Kidney epithelial cell (primary cell): ENCODE measurements at regions not wholly inside any gene's neighbourhood (a gene's known extent, or its start where the extent isn't known, plus 50 kb on each side); places are given as distances from the start of the nearest gene placed in this dataset.
"Not testable (repeated sequence)": the region's sequence is repeated elsewhere in the genome, so short reads cannot be mapped to it uniquely, and the experiment has no call there.

Source experiments
- DNase-seq: peaks from one replicate; pipeline ENCODE4 v3.0.0-alpha.2; 2010; ENCODE audit warnings: low read depth
- H3K27me3 ChIP-seq: 2 replicates; pipeline ENCODE4 v1.6.0; 2011; ENCODE audit warnings: low read length; ENCODE audit not compliant: control insufficient read depth, insufficient read depth
- H3K36me3 ChIP-seq: 2 replicates; pipeline ENCODE4 v1.5.1; 2011; ENCODE audit warnings: low read length; ENCODE audit not compliant: control insufficient read depth, insufficient read depth
- H3K4me3 ChIP-seq: 2 replicates; pipeline ENCODE4 v1.5.1; 2011; ENCODE audit warnings: low read depth, mild to moderate bottlenecking, control low read depth, low read length
- CTCF ChIP-seq: IDR thresholded peaks from 2 replicates; pipeline ENCODE4 v1.5.1; 2011; ENCODE audit warnings: mild to moderate bottlenecking, moderate library complexity, low read length, control low read depth, inconsistent platforms; ENCODE audit not compliant: insufficient read depth, poor library complexity, severe bottlenecking

DNA sequence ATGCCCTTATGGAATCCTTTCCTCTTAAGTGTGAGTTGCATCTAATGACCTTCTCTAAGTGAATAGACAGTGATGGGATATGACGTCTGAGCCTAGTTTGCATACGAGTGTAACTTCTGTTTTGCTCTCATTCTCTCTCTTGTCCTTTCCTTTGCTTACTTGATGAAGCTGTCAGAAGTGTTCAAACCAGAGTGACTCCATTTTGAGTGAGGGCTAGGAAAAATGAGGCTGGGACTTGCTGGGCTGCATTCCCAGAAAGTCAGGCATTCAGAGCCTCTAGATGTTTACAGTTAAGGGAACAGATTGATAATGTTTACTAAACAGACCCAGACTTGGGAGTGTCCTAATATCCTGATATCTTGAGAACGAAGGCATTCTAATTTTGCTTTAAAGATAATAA is 311.2 kb upstream of the SOX4 start:
- not testable (repeated sequence) for DNase-seq, H3K4me3 ChIP-seq, H3K27me3 ChIP-seq, H3K36me3 ChIP-seq

- Histone ChIP-seq H3K36me3 (no peaks in the 10 kb centered on the region), H3K27me3 (no peaks in the 10 kb centered on the region), H3K4me3 (no peak overlapping the region)
- no peak for TF ChIP-seq CTCF
- no peak for DNase-seq
Measured at GRCh38 chr6:21284166-21284565, 309.4 kb upstream of the SOX4 start.

GRCh38 chr6:21284706-21285105 is 308.8 kb upstream of the SOX4 start:
- DNase-seq = no peak
- TF ChIP-seq CTCF = no peak
- Histone ChIP-seq H3K27me3 (no peaks in the 10 kb centered on the region), H3K4me3 (no peak overlapping the region), H3K36me3 (no peaks in the 10 kb centered on the region)

DNA sequence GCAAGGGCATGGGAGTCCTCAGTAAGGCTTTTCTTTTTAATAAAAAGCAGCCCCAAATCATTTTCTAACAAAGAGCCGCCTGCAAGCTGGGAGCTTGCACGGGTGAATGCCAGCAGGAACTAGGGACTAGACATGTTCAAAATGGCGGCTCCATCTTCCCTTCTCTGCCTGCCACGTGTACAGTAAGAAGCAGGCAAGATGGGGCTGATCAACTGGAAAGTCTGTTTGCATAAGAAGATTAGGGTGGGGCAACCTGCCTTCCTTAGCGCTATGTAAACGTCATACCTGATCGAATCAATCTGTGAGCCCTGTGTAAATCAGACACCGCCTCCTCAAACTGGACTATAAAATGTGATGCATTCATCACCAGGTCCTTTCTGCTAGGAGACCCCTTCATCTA is 299.4 kb upstream of the SOX4 start:
- no peaks in the 10 kb centered on the region for H3K27me3 ChIP-seq
- DNase-seq = no peak
- no peak overlapping the region for H3K4me3 ChIP-seq
- no peaks in the 10 kb centered on the region for H3K36me3 ChIP-seq
- no peak for TF ChIP-seq CTCF

DNA sequence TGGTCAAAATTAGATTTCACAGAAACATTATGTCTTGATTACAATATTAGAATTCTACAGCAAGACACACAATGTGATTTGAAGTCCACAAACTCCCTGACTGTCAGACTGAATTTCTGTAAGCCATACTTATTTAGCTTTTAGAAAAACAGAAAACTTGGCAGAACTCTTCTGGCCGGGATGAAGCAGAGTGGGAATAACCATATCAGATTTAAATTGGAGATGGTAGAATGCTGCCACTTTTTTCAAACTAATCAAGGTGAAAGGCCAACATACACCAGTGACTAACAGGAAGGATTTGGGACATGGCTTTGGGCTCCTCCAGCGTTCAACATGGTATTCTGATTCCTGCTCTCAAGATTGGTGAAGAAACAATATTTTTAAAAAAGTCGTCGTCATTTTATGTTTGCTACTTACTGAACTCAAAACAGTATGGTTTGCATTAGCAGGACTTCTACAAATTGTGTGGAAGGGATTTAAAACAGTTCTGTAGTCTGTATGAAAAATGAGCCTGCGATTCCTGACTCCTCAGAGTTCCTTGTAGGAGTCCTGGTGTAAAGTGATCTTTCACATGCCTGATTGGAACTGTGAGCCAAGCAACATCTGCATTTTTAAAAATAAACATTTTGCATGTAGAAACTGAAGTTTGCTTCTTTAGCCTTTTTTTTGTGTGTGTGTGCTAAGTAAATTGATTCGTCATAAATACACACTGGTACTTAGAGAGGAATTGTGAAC is 297.9 kb upstream of the SOX4 start:
- no peak for TF ChIP-seq CTCF
- no peak for DNase-seq
- Histone ChIP-seq H3K36me3 (no peaks in the 10 kb centered on the region), H3K27me3 (no peaks in the 10 kb centered on the region), H3K4me3 (no peak overlapping the region)

- H3K27me3 ChIP-seq = no peaks in the 10 kb centered on the region
- H3K4me3 ChIP-seq = no peak overlapping the region
- no peaks in the 10 kb centered on the region for H3K36me3 ChIP-seq
- TF ChIP-seq CTCF = no peak
- DNase-seq = no peak
Measured at GRCh38 chr6:21297665-21298064, 295.9 kb upstream of the SOX4 start.
